22Rv1 (cell line): ENCODE measurements at regions not wholly inside any gene's neighbourhood (a gene's known extent, or its start where the extent isn't known, plus 50 kb on each side); places are given as distances from the start of the nearest gene placed in this dataset.

Experiments used
- H3K27ac ChIP-seq: fragments of 450-650 bp; 2 replicates; pipeline ENCODE4 v1.5.1; 2017
- CTCF ChIP-seq: fragments of 450-650 bp; IDR thresholded peaks from 2 replicates; pipeline ENCODE4 v1.5.1; 2017; ENCODE audit warnings: mild to moderate bottlenecking
- ZFX ChIP-seq: fragments of 450-650 bp; IDR thresholded peaks from 2 replicates; pipeline ENCODE4 v1.6.1; 2017; ENCODE audit warnings: antibody characterized with exemption, borderline replicate concordance

- TF ChIP-seq ZFX (no peak), CTCF (no peak)
- no peak overlapping the region for H3K27ac ChIP-seq
These were observed 124.0 kb upstream of the ERCC6L2 start for GRCh38 chr9:95751520-95751790.

- no peak overlapping the region for H3K27ac ChIP-seq
- TF ChIP-seq CTCF: no peak
- no peak for TF ChIP-seq ZFX
These were observed 124.6 kb upstream of the ERCC6L2 start for GRCh38 chr9:95750725-95751519.

- no peak overlapping the region for H3K27ac ChIP-seq
- no peak for TF ChIP-seq CTCF
- no peak for TF ChIP-seq ZFX
These were observed 126.0 kb upstream of the ERCC6L2 start for GRCh38 chr9:95749493-95749892.

GRCh38 chr9:95746408-95747180, 128.9 kb upstream of the ERCC6L2 start:
- no peak for TF ChIP-seq CTCF
- TF ChIP-seq ZFX: no peak
- no peak overlapping the region for H3K27ac ChIP-seq

GRCh38 chr9:95742821-95743220, 132.7 kb upstream of the ERCC6L2 start:
- no peak for TF ChIP-seq CTCF
- no peak for TF ChIP-seq ZFX
- H3K27ac ChIP-seq: no peak overlapping the region

GRCh38 chr9:95741631-95742030, 133.9 kb upstream of the ERCC6L2 start:
- no peak overlapping the region for H3K27ac ChIP-seq
- TF ChIP-seq CTCF: no peak
- TF ChIP-seq ZFX: no peak

GRCh38 chr9:95740217-95741004, 135.1 kb upstream of the ERCC6L2 start:
- no peak for TF ChIP-seq ZFX
- no peak for TF ChIP-seq CTCF
- H3K27ac ChIP-seq: no peak overlapping the region
